CD4-positive, alpha-beta T cell (primary cell): ENCODE measurements at regions not wholly inside any gene's neighbourhood (a gene's known extent, or its start where the extent isn't known, plus 50 kb on each side); places are given as distances from the start of the nearest gene placed in this dataset.

Experiments used
- ATAC-seq: fragments of 200-7000 bp; cut with Tn5 transposase; one replicate; pipeline ENCODE4 v1.10.0; 2022; ENCODE audit warnings: mild to moderate bottlenecking; ENCODE audit not compliant: poor library complexity
- CTCF ChIA-PET: fragments of 350-600 bp; sonication (Branson Sonifier 250); formaldehyde crosslinking; loops from one replicate; lab custom pipeline; 2021; ENCODE audit warnings: antibody characterized with exemption, inconsistent platforms; lab: Charles Lee
- POLR2A ChIA-PET: fragments of 350-600 bp; sonication (Branson Sonifier 250); formaldehyde crosslinking; loops from one replicate; lab custom pipeline; 2021; ENCODE audit warnings: antibody characterized with exemption, inconsistent platforms; lab: Charles Lee
- DNase-seq, 14 experiments: peaks; one replicate each; pipeline ENCODE4 v3.0.0-alpha.2; 2013 to 2020; ENCODE audit warnings: mixed read lengths in 2 of 14
- H3K27ac ChIP-seq, 2 donors: one replicate each; pipeline versions ENCODE4 v1.5.1 to v1.7.0; 2013; ENCODE audit warnings: low read length in 2 of 2, low read depth in 1 of 2, mild to moderate bottlenecking in 1 of 2
- H3K27me3 ChIP-seq, 2 experiments: 1 replicate in 1 of 2; 2 replicates in 1 of 2; pipeline versions ENCODE4 v1.6.1 to v1.7.0; 2013; ENCODE audit warnings: low read length in 2 of 2, control low read depth in 1 of 2, mild to moderate bottlenecking in 1 of 2, moderate library complexity in 1 of 2; ENCODE audit not compliant: insufficient read depth in 2 of 2, control insufficient read depth in 1 of 2
- H3K36me3 ChIP-seq: one replicate; pipeline ENCODE4 v1.6.1; 2013; ENCODE audit warnings: low read length, control low read depth; ENCODE audit not compliant: insufficient read depth
- H3K4me1 ChIP-seq: one replicate; pipeline ENCODE4 v1.6.1; 2013; ENCODE audit warnings: low read length, control low read depth; ENCODE audit not compliant: insufficient read depth
- H3K4me3 ChIP-seq: one replicate; pipeline ENCODE4 v1.5.1; 2013; ENCODE audit warnings: mild to moderate bottlenecking, low read length, moderate library complexity
- H3K9me3 ChIP-seq, 2 experiments: 1 replicate in 1 of 2; 2 replicates in 1 of 2; pipeline versions ENCODE4 v1.6.1 to v1.7.0; 2013; ENCODE audit warnings: low read length in 2 of 2, mild to moderate bottlenecking in 2 of 2, control low read depth in 1 of 2, moderate library complexity in 1 of 2; ENCODE audit not compliant: control insufficient read depth in 1 of 2, insufficient read depth in 1 of 2
- H3K27ac Mint-ChIP-seq: one replicate; pipeline ENCODE4 v1.8.0; 2020; ENCODE audit warnings: mixed read lengths
- H3K27me3 Mint-ChIP-seq: one replicate; pipeline ENCODE4 v1.8.0; 2021; ENCODE audit warnings: mixed read lengths
- H3K36me3 Mint-ChIP-seq: one replicate; pipeline ENCODE4 v1.8.0; 2021; ENCODE audit warnings: low read depth, mixed read lengths
- H3K4me1 Mint-ChIP-seq: one replicate; pipeline ENCODE4 v1.8.0; 2021; ENCODE audit warnings: low read depth, mixed read lengths
- H3K4me3 Mint-ChIP-seq: one replicate; pipeline ENCODE4 v1.8.0; 2020; ENCODE audit warnings: mild to moderate bottlenecking, mixed read lengths
- H3K9me3 Mint-ChIP-seq: one replicate; pipeline ENCODE4 v1.8.0; 2020; ENCODE audit warnings: mixed read lengths
- intact Hi-C, 2 experiments: fragments of 100-400 bp; cut with DNase I in 1 of 2; cut with micrococcal nuclease in 1 of 2; formaldehyde crosslinking; loops; one replicate each; pipeline versions ENCODE4 v1.15.1 to v1.9.0; 2023 to 2025; cut with DNase I, micrococcal nuclease
- TF ChIP-seq, protein P1 (sequence below): fragments of 200-600 bp; IDR thresholded peaks from one replicate; pipeline ENCODE4 v1.8.0; 2022; ENCODE audit warnings: antibody characterized with exemption, mild to moderate bottlenecking

DNA sequence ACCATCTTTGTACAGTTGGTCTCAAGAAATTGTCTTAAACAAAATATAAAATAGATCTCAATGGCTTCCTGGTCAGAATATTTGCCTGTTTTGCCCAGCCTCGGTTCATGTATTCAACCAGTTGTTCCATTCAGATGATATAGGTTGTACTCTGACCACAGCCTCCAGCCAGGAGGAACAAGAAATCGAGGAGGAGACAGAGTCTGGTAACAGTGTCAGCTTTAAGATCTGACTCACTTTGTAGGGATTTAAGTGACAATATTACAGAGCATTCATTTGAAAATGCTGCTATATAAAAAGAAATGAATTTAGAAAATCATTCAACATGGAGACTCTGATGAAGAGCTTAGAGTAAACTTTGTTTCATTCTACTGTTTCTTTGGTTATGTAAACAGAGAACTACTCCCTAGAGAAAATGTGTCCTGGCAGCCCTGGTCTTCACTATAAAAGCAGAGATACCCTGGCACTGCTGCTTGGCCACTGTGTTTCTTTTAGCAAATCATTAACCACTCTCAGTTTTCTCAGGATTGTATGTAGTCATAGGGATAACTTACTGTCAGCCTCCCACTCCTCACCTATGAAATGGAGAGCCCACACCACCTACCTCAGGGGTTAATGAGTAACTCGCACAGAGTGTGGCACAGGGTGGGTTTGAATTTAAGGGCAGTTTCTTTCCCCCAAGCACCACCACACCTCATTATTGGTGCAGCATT is 53.5 kb downstream of the PAGE2 start:
- Mint-ChIP-seq H3K27ac (no peak overlapping the region), H3K9me3 (no peaks in the 10 kb centered on the region), H3K4me3 (no peak overlapping the region), H3K36me3 (no peaks in the 10 kb centered on the region), H3K27me3 (no peaks in the 10 kb centered on the region), H3K4me1 (no peaks in the 10 kb centered on the region)
- H3K27ac ChIP-seq, result no peak overlapping the region
- ATAC-seq (no peak), DNase-seq (no peak)
- H3K4me3 ChIP-seq, result no peak overlapping the region
- TF ChIP-seq, protein P1, sequence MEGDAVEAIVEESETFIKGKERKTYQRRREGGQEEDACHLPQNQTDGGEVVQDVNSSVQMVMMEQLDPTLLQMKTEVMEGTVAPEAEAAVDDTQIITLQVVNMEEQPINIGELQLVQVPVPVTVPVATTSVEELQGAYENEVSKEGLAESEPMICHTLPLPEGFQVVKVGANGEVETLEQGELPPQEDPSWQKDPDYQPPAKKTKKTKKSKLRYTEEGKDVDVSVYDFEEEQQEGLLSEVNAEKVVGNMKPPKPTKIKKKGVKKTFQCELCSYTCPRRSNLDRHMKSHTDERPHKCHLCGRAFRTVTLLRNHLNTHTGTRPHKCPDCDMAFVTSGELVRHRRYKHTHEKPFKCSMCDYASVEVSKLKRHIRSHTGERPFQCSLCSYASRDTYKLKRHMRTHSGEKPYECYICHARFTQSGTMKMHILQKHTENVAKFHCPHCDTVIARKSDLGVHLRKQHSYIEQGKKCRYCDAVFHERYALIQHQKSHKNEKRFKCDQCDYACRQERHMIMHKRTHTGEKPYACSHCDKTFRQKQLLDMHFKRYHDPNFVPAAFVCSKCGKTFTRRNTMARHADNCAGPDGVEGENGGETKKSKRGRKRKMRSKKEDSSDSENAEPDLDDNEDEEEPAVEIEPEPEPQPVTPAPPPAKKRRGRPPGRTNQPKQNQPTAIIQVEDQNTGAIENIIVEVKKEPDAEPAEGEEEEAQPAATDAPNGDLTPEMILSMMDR, result no peak
- H3K36me3 ChIP-seq, result peaks cover 2% of the 10 kb centered on the region
- no peaks in the 10 kb centered on the region for H3K27me3 ChIP-seq
- ChIA-PET POLR2A (no interaction called here), CTCF (no interaction called here)
- H3K9me3 ChIP-seq, result no peaks in the 10 kb centered on the region
- intact Hi-C loops, result no loop called here
- H3K4me1 ChIP-seq, result no peaks in the 10 kb centered on the region

DNA sequence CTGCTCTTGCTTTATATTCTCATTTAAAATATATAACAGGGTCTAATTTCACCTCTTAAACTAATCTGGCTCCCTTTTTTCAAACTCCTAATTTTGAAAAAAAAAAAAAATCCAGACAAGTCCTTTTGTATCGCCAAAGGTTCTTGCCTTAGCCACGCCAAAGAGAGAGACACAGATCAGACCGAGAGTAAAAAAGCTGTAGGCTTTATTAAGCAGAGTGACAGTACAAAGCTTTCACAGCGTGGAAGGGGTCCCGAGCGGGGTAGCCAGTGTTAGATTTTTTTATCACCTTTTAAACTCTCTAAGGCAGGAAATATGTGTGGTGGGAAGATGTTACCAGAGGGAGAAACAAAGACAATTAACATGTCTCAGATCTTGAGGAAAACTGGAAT is 54.1 kb downstream of the PAGE2 start:
- ATAC-seq, result no peak
- H3K4me1 Mint-ChIP-seq, result no peaks in the 10 kb centered on the region
- DNase-seq, result no peak
- H3K36me3 Mint-ChIP-seq, result no peaks in the 10 kb centered on the region
- H3K27ac Mint-ChIP-seq, result no peak overlapping the region
- Histone ChIP-seq H3K4me1 (no peaks in the 10 kb centered on the region), H3K36me3 (peaks cover 2% of the 10 kb centered on the region), H3K9me3 (no peaks in the 10 kb centered on the region), H3K27me3 (no peaks in the 10 kb centered on the region), H3K27ac (no peak overlapping the region), H3K4me3 (no peak overlapping the region)
- intact Hi-C loops, result no loop called here
- no peaks in the 10 kb centered on the region for H3K9me3 Mint-ChIP-seq
- ChIA-PET CTCF (no interaction called here), POLR2A (no interaction called here)
- TF ChIP-seq, protein P1, result no peak
- no peaks in the 10 kb centered on the region for H3K27me3 Mint-ChIP-seq
- H3K4me3 Mint-ChIP-seq, result no peak overlapping the region

DNA sequence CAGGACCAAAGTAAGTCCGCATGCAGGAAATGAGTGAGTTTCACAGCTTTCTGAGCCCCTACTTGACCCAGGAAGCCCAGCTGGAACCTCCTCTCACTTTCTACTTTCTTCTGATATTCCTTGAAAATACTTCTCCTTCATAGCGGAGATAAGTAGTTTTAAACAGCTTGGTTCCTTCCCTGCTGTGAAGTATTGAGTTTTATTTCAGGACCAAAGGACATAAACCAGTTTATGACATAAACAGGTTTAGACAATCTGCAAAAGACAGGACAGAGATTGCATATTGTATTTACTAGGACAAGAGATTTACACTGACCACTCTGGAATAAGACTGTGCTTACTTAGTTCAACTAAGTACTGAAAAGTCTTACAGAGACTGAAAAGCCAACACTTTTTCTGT is 54.8 kb downstream of the PAGE2 start:
- no peaks in the 10 kb centered on the region for H3K4me1 Mint-ChIP-seq
- ChIA-PET POLR2A (no interaction called here), CTCF (no interaction called here)
- no peak overlapping the region for H3K27ac Mint-ChIP-seq
- H3K36me3 ChIP-seq, result peaks cover 2% of the 10 kb centered on the region
- ATAC-seq, result no peak
- no peaks in the 10 kb centered on the region for H3K9me3 ChIP-seq
- intact Hi-C loops, result no loop called here
- no peak overlapping the region for H3K4me3 ChIP-seq
- H3K27me3 Mint-ChIP-seq, result no peaks in the 10 kb centered on the region
- no peak overlapping the region for H3K4me3 Mint-ChIP-seq
- no peaks in the 10 kb centered on the region for H3K36me3 Mint-ChIP-seq
- no peak for DNase-seq
- TF ChIP-seq, protein P1, result no peak
- H3K4me1 ChIP-seq, result no peaks in the 10 kb centered on the region
- no peaks in the 10 kb centered on the region for H3K27me3 ChIP-seq
- no peak overlapping the region for H3K27ac ChIP-seq
- H3K9me3 Mint-ChIP-seq, result no peaks in the 10 kb centered on the region
